T-helper 17 cell (primary cell): ENCODE measurements at regions not wholly inside any gene's neighbourhood (a gene's known extent, or its start where the extent isn't known, plus 50 kb on each side); places are given as distances from the start of the nearest gene placed in this dataset.

Source experiments
- ATAC-seq: fragments of 150-1000 bp; cut with Tn5 transposase; 2 replicates; pipeline ENCODE4 v1.10.0; 2021; ENCODE audit warnings: mild to moderate bottlenecking, moderate library complexity
- DNase-seq, 3 donors: peaks; one replicate each; pipeline versions ENCODE4 v3.0.0 to v3.0.0-alpha.2; 2020 to 2021
- H3K9me3 ChIP-seq: one replicate; pipeline ENCODE4 v1.7.0; 2013; ENCODE audit warnings: low read length, mild to moderate bottlenecking; ENCODE audit not compliant: control insufficient read depth, poor library complexity, severe bottlenecking
- H3K27ac Mint-ChIP-seq: one replicate; pipeline ENCODE4 v1.8.0; 2022; ENCODE audit warnings: mild to moderate bottlenecking, moderate library complexity, mixed read lengths
- H3K27me3 Mint-ChIP-seq: one replicate; pipeline ENCODE4 v1.8.0; 2022; ENCODE audit warnings: mixed read lengths
- H3K36me3 Mint-ChIP-seq: one replicate; pipeline ENCODE4 v1.8.0; 2022; ENCODE audit warnings: low read depth, mixed read lengths
- H3K4me1 Mint-ChIP-seq: one replicate; pipeline ENCODE4 v1.8.0; 2022; ENCODE audit warnings: mild to moderate bottlenecking, mixed read lengths
- H3K4me3 Mint-ChIP-seq: one replicate; pipeline ENCODE4 v1.8.0; 2022; ENCODE audit warnings: mild to moderate bottlenecking, moderate library complexity, mixed read lengths

GRCh38 chr14:42814817-42815216, 1208.1 kb downstream of the LRFN5 start:
- no peak overlapping the region for H3K27ac Mint-ChIP-seq
- no peaks in the 10 kb centered on the region for H3K9me3 ChIP-seq
- no peaks in the 10 kb centered on the region for H3K27me3 Mint-ChIP-seq
- ATAC-seq (no peak), DNase-seq (no peak)
- no peaks in the 10 kb centered on the region for H3K4me1 Mint-ChIP-seq
- H3K4me3 Mint-ChIP-seq, result no peak overlapping the region
- no peaks in the 10 kb centered on the region for H3K36me3 Mint-ChIP-seq

- DNase-seq, result no peak
- Mint-ChIP-seq H3K36me3 (no peaks in the 10 kb centered on the region), H3K27me3 (no peaks in the 10 kb centered on the region), H3K4me1 (no peaks in the 10 kb centered on the region), H3K27ac (no peak overlapping the region), H3K4me3 (no peak overlapping the region)
- ATAC-seq, result no peak
- H3K9me3 ChIP-seq, result peaks cover 2% of the 10 kb centered on the region
Measured at GRCh38 chr14:42806909-42807315, 1200.2 kb downstream of the LRFN5 start.

- Mint-ChIP-seq H3K27me3 (no peaks in the 10 kb centered on the region), H3K4me3 (no peak overlapping the region), H3K4me1 (no peaks in the 10 kb centered on the region), H3K36me3 (no peaks in the 10 kb centered on the region), H3K27ac (no peak overlapping the region)
- ATAC-seq, result no peak
- no peak for DNase-seq
- peaks cover 2% of the 10 kb centered on the region for H3K9me3 ChIP-seq
Measured at GRCh38 chr14:42804141-42804540, 1197.5 kb downstream of the LRFN5 start.

GRCh38 chr14:42802346-42802745, 1195.7 kb downstream of the LRFN5 start:
- Mint-ChIP-seq H3K4me3 (no peak overlapping the region), H3K27me3 (no peaks in the 10 kb centered on the region), H3K4me1 (no peaks in the 10 kb centered on the region), H3K27ac (no peak overlapping the region), H3K36me3 (no peaks in the 10 kb centered on the region)
- ATAC-seq (no peak), DNase-seq (no peak)
- peaks cover 2% of the 10 kb centered on the region for H3K9me3 ChIP-seq

GRCh38 chr14:42792166-42792565, 1185.5 kb downstream of the LRFN5 start:
- Mint-ChIP-seq H3K27ac (no peak overlapping the region), H3K4me3 (no peak overlapping the region), H3K36me3 (no peaks in the 10 kb centered on the region), H3K4me1 (no peaks in the 10 kb centered on the region), H3K27me3 (no peaks in the 10 kb centered on the region)
- H3K9me3 ChIP-seq, result no peaks in the 10 kb centered on the region
- no peak for ATAC-seq
- DNase-seq, result no peak

GRCh38 chr14:42782754-42783153, 1176.1 kb downstream of the LRFN5 start:
- Mint-ChIP-seq H3K27me3 (no peaks in the 10 kb centered on the region), H3K4me1 (no peaks in the 10 kb centered on the region), H3K36me3 (no peaks in the 10 kb centered on the region), H3K27ac (no peak overlapping the region), H3K4me3 (no peak overlapping the region)
- H3K9me3 ChIP-seq, result no peaks in the 10 kb centered on the region
- DNase-seq, result no peak
- no peak for ATAC-seq

GRCh38 chr14:42778984-42779383, 1172.3 kb downstream of the LRFN5 start:
- no peaks in the 10 kb centered on the region for H3K27me3 Mint-ChIP-seq
- H3K4me1 Mint-ChIP-seq, result no peaks in the 10 kb centered on the region
- H3K9me3 ChIP-seq, result no peaks in the 10 kb centered on the region
- H3K4me3 Mint-ChIP-seq, result no peak overlapping the region
- ATAC-seq (no peak), DNase-seq (no peak)
- no peaks in the 10 kb centered on the region for H3K36me3 Mint-ChIP-seq
- H3K27ac Mint-ChIP-seq, result no peak overlapping the region

GRCh38 chr14:42750771-42751170, 1144.1 kb downstream of the LRFN5 start:
- Mint-ChIP-seq H3K4me3 (no peak overlapping the region), H3K27me3 (no peaks in the 10 kb centered on the region)

GRCh38 chr14:42742084-42742483, 1135.4 kb downstream of the LRFN5 start:
- H3K9me3 ChIP-seq, result no peaks in the 10 kb centered on the region
- Mint-ChIP-seq H3K4me1 (no peaks in the 10 kb centered on the region), H3K27ac (no peak overlapping the region), H3K4me3 (no peak overlapping the region), H3K27me3 (no peaks in the 10 kb centered on the region), H3K36me3 (no peaks in the 10 kb centered on the region)
- ATAC-seq (no peak), DNase-seq (no peak)

More at GRCh38 chr14:42750771-42751170, 1144.1 kb downstream of the LRFN5 start:
- Mint-ChIP-seq H3K36me3 (no peaks in the 10 kb centered on the region), H3K4me1 (no peaks in the 10 kb centered on the region), H3K27ac (no peak overlapping the region)
- no peaks in the 10 kb centered on the region for H3K9me3 ChIP-seq
- DNase-seq (no peak), ATAC-seq (no peak)

GRCh38 chr14:42736408-42736807, 1129.7 kb downstream of the LRFN5 start:
- no peak overlapping the region for H3K4me3 Mint-ChIP-seq

GRCh38 chr14:42734041-42734440, 1127.4 kb downstream of the LRFN5 start:
- ATAC-seq, result no peak
- H3K4me1 Mint-ChIP-seq, result no peaks in the 10 kb centered on the region
- no peak overlapping the region for H3K27ac Mint-ChIP-seq
- H3K36me3 Mint-ChIP-seq, result no peaks in the 10 kb centered on the region
- H3K9me3 ChIP-seq, result no peaks in the 10 kb centered on the region
- no peak overlapping the region for H3K4me3 Mint-ChIP-seq
- DNase-seq, result no peak
- no peaks in the 10 kb centered on the region for H3K27me3 Mint-ChIP-seq

More at GRCh38 chr14:42736408-42736807, 1129.7 kb downstream of the LRFN5 start:
- H3K9me3 ChIP-seq, result no peaks in the 10 kb centered on the region
- ATAC-seq (no peak), DNase-seq (no peak)
- Mint-ChIP-seq H3K27ac (no peak overlapping the region), H3K4me1 (no peaks in the 10 kb centered on the region), H3K36me3 (no peaks in the 10 kb centered on the region), H3K27me3 (no peaks in the 10 kb centered on the region)

- Mint-ChIP-seq H3K4me1 (no peaks in the 10 kb centered on the region), H3K36me3 (no peaks in the 10 kb centered on the region), H3K4me3 (no peak overlapping the region), H3K27ac (no peak overlapping the region), H3K27me3 (no peaks in the 10 kb centered on the region)
- no peak for ATAC-seq
- no peaks in the 10 kb centered on the region for H3K9me3 ChIP-seq
- no peak for DNase-seq
Measured at GRCh38 chr14:42732005-42732404, 1125.3 kb downstream of the LRFN5 start.

- H3K36me3 Mint-ChIP-seq, result no peaks in the 10 kb centered on the region
- no peaks in the 10 kb centered on the region for H3K27me3 Mint-ChIP-seq
- no peak overlapping the region for H3K27ac Mint-ChIP-seq
- H3K4me3 Mint-ChIP-seq, result no peak overlapping the region
- DNase-seq (no peak), ATAC-seq (no peak)
- no peaks in the 10 kb centered on the region for H3K9me3 ChIP-seq
- H3K4me1 Mint-ChIP-seq, result no peaks in the 10 kb centered on the region
Measured at GRCh38 chr14:42731480-42731879, 1124.8 kb downstream of the LRFN5 start.

GRCh38 chr14:42729681-42730080, 1123.0 kb downstream of the LRFN5 start:
- Mint-ChIP-seq H3K4me1 (no peaks in the 10 kb centered on the region), H3K36me3 (no peaks in the 10 kb centered on the region), H3K27ac (no peak overlapping the region), H3K27me3 (no peaks in the 10 kb centered on the region), H3K4me3 (no peak overlapping the region)
- ATAC-seq, result no peak
- no peak for DNase-seq
- H3K9me3 ChIP-seq, result no peaks in the 10 kb centered on the region

GRCh38 chr14:42719391-42719790, 1112.7 kb downstream of the LRFN5 start:
- no peaks in the 10 kb centered on the region for H3K27me3 Mint-ChIP-seq
- no peaks in the 10 kb centered on the region for H3K4me1 Mint-ChIP-seq
- no peaks in the 10 kb centered on the region for H3K36me3 Mint-ChIP-seq
- DNase-seq (no peak), ATAC-seq (no peak)
- no peak overlapping the region for H3K27ac Mint-ChIP-seq
- no peak overlapping the region for H3K4me3 Mint-ChIP-seq
- no peaks in the 10 kb centered on the region for H3K9me3 ChIP-seq
